ENCODE measurements at regions not wholly inside any gene's neighbourhood (a gene's known extent, or its start where the extent isn't known, plus 50 kb on each side); places are given as distances from the start of the nearest gene placed in this dataset.

DNA sequence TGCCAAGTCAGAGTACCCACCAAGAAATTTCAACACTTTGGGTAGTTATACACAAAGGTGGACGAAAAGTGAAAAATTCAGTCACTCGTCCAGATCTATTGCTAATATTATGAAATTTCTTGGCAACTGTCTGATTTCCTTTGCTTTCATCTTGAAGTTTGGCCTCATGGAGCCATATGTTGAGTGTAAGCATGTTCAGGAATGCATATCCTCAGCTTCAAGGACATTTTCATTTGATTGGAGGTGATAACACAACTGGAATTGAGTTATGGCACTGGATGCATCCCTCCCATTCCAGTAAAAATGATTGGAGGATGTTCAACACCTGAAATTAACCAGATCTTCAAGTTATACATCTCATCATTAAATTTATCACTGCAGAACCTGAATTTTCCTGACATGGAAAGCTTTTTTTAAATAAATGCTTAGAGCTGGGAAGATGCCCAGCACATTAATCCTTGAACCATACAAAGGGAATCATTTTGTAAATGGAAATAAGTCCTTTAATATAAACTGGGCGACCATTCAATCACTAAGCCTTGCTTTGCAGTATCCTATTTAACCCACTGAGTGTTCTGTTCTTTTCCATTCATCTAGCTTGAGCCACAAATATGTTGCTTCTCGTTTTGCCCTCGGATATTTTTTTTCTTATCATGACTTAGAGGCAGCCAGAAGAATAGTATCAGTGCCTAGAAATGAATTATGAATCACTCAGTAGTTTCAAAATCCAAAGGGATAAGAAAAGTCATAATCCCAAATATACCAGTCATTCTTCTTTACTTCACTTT lies 273.7 kb upstream of the PIK3R1 start (continued):
- no peak for TF ChIP-seq ATF1 (CRISPR knock-in tag; IDR thresholded peaks at IDR 0.05)
- TF ChIP-seq, protein P1, sequence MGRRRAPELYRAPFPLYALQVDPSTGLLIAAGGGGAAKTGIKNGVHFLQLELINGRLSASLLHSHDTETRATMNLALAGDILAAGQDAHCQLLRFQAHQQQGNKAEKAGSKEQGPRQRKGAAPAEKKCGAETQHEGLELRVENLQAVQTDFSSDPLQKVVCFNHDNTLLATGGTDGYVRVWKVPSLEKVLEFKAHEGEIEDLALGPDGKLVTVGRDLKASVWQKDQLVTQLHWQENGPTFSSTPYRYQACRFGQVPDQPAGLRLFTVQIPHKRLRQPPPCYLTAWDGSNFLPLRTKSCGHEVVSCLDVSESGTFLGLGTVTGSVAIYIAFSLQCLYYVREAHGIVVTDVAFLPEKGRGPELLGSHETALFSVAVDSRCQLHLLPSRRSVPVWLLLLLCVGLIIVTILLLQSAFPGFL (CRISPR knock-in tag; IDR thresholded peaks at IDR 0.05; ENCODE audit: borderline replicate concordance): no peak

DNA sequence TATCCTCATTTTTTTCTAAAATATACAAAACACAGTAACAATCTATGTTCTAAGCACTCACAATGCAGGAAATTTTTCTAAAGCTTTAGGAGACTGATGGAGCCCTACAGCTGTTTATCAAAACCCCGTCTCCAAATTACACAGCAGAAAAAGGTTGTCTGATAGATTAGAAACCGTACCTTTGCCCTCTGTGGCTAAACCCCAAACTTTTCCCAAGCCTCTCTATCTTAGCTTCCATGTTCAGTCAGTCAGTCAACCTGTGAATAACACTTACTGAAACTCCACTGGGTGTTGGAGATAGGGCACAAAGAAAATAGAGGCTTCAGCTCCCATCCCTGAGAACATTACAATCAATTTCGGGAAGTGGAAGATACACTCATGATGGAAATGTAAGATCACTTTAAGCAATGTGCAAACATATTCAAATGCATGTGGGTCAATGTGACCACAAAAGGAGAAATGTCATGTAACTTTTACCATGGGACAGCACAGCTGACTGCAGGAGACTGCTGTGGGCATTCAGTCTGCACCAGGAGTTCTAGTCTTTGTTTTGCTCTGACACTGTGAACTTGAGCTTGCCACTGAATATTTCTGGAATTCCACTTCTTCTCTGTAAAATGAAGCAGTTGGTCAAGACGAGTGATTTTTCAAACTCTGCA lies 279.5 kb upstream of the PIK3R1 start:
- CTCF ChIA-PET: no interaction called here
- no peak overlapping the region for H3K27ac Mint-ChIP-seq
- H3K9me3 Mint-ChIP-seq: peaks cover 38% of the 10 kb centered on the region
- POLR2A ChIA-PET: no interaction called here
- H3K36me3 Mint-ChIP-seq: peaks cover 16% of the 10 kb centered on the region; the same call in 1 of the 2 replicates
- ATAC-seq: no peak
- no peak for DNase-seq (ENCODE audit: low spot score)
- H3K4me3 Mint-ChIP-seq: no peak overlapping the region
- peaks cover 31% of the 10 kb centered on the region for H3K4me1 Mint-ChIP-seq
- H3K27me3 Mint-ChIP-seq (ENCODE audit: low read depth): no peaks in the 10 kb centered on the region
- TF ChIP-seq ZNF396 (CRISPR knock-in tag; IDR thresholded peaks at IDR 0.05; ENCODE audit: borderline replicate concordance): no peak
- TF ChIP-seq FOXJ3 (CRISPR knock-in tag; IDR thresholded peaks at IDR 0.05; ENCODE audit: borderline replicate concordance): no peak
- no peak for TF ChIP-seq SOX15 (CRISPR knock-in tag; IDR thresholded peaks at IDR 0.05)
- TF ChIP-seq EMX1 (CRISPR knock-in tag; IDR thresholded peaks at IDR 0.05): no peak
- TF ChIP-seq, protein P2, sequence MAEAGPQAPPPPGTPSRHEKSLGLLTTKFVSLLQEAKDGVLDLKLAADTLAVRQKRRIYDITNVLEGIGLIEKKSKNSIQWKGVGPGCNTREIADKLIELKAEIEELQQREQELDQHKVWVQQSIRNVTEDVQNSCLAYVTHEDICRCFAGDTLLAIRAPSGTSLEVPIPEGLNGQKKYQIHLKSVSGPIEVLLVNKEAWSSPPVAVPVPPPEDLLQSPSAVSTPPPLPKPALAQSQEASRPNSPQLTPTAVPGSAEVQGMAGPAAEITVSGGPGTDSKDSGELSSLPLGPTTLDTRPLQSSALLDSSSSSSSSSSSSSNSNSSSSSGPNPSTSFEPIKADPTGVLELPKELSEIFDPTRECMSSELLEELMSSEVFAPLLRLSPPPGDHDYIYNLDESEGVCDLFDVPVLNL (CRISPR knock-in tag; IDR thresholded peaks at IDR 0.05; ENCODE audit: borderline replicate concordance, low read depth): no peak
- no peak for TF ChIP-seq ETV6 (CRISPR knock-in tag; IDR thresholded peaks at IDR 0.05)
- TF ChIP-seq, protein P3, sequence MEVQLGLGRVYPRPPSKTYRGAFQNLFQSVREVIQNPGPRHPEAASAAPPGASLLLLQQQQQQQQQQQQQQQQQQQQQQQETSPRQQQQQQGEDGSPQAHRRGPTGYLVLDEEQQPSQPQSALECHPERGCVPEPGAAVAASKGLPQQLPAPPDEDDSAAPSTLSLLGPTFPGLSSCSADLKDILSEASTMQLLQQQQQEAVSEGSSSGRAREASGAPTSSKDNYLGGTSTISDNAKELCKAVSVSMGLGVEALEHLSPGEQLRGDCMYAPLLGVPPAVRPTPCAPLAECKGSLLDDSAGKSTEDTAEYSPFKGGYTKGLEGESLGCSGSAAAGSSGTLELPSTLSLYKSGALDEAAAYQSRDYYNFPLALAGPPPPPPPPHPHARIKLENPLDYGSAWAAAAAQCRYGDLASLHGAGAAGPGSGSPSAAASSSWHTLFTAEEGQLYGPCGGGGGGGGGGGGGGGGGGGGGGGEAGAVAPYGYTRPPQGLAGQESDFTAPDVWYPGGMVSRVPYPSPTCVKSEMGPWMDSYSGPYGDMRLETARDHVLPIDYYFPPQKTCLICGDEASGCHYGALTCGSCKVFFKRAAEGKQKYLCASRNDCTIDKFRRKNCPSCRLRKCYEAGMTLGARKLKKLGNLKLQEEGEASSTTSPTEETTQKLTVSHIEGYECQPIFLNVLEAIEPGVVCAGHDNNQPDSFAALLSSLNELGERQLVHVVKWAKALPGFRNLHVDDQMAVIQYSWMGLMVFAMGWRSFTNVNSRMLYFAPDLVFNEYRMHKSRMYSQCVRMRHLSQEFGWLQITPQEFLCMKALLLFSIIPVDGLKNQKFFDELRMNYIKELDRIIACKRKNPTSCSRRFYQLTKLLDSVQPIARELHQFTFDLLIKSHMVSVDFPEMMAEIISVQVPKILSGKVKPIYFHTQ (CRISPR knock-in tag; IDR thresholded peaks at IDR 0.05): no peak
- no peak for TF ChIP-seq ZNF219 (CRISPR knock-in tag; IDR thresholded peaks at IDR 0.05; ENCODE audit: borderline replicate concordance)
- TF ChIP-seq MXD4 (CRISPR knock-in tag; IDR thresholded peaks at IDR 0.05; ENCODE audit: borderline replicate concordance): no peak
- TF ChIP-seq, protein P4, sequence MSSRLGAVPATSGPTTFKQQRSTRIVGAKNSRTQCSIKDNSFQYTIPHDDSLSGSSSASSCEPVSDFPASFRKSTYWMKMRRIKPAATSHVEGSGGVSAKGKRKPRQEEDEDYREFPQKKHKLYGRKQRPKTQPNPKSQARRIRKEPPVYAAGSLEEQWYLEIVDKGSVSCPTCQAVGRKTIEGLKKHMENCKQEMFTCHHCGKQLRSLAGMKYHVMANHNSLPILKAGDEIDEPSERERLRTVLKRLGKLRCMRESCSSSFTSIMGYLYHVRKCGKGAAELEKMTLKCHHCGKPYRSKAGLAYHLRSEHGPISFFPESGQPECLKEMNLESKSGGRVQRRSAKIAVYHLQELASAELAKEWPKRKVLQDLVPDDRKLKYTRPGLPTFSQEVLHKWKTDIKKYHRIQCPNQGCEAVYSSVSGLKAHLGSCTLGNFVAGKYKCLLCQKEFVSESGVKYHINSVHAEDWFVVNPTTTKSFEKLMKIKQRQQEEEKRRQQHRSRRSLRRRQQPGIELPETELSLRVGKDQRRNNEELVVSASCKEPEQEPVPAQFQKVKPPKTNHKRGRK (CRISPR knock-in tag; IDR thresholded peaks at IDR 0.05; ENCODE audit: borderline replicate concordance): no peak
- TF ChIP-seq, protein P5, sequence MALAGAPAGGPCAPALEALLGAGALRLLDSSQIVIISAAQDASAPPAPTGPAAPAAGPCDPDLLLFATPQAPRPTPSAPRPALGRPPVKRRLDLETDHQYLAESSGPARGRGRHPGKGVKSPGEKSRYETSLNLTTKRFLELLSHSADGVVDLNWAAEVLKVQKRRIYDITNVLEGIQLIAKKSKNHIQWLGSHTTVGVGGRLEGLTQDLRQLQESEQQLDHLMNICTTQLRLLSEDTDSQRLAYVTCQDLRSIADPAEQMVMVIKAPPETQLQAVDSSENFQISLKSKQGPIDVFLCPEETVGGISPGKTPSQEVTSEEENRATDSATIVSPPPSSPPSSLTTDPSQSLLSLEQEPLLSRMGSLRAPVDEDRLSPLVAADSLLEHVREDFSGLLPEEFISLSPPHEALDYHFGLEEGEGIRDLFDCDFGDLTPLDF (CRISPR knock-in tag; IDR thresholded peaks at IDR 0.05): no peak
- TF ChIP-seq, protein P6, sequence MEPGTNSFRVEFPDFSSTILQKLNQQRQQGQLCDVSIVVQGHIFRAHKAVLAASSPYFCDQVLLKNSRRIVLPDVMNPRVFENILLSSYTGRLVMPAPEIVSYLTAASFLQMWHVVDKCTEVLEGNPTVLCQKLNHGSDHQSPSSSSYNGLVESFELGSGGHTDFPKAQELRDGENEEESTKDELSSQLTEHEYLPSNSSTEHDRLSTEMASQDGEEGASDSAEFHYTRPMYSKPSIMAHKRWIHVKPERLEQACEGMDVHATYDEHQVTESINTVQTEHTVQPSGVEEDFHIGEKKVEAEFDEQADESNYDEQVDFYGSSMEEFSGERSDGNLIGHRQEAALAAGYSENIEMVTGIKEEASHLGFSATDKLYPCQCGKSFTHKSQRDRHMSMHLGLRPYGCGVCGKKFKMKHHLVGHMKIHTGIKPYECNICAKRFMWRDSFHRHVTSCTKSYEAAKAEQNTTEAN (CRISPR knock-in tag; IDR thresholded peaks at IDR 0.05): no peak
- TF ChIP-seq, protein P7, sequence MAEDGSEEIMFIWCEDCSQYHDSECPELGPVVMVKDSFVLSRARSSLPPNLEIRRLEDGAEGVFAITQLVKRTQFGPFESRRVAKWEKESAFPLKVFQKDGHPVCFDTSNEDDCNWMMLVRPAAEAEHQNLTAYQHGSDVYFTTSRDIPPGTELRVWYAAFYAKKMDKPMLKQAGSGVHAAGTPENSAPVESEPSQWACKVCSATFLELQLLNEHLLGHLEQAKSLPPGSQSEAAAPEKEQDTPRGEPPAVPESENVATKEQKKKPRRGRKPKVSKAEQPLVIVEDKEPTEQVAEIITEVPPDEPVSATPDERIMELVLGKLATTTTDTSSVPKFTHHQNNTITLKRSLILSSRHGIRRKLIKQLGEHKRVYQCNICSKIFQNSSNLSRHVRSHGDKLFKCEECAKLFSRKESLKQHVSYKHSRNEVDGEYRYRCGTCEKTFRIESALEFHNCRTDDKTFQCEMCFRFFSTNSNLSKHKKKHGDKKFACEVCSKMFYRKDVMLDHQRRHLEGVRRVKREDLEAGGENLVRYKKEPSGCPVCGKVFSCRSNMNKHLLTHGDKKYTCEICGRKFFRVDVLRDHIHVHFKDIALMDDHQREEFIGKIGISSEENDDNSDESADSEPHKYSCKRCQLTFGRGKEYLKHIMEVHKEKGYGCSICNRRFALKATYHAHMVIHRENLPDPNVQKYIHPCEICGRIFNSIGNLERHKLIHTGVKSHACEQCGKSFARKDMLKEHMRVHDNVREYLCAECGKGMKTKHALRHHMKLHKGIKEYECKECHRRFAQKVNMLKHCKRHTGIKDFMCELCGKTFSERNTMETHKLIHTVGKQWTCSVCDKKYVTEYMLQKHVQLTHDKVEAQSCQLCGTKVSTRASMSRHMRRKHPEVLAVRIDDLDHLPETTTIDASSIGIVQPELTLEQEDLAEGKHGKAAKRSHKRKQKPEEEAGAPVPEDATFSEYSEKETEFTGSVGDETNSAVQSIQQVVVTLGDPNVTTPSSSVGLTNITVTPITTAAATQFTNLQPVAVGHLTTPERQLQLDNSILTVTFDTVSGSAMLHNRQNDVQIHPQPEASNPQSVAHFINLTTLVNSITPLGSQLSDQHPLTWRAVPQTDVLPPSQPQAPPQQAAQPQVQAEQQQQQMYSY (CRISPR knock-in tag; IDR thresholded peaks at IDR 0.05): no peak
- TF ChIP-seq ZNF423 (CRISPR knock-in tag; IDR thresholded peaks at IDR 0.05): no peak
- TF ChIP-seq, protein P8, sequence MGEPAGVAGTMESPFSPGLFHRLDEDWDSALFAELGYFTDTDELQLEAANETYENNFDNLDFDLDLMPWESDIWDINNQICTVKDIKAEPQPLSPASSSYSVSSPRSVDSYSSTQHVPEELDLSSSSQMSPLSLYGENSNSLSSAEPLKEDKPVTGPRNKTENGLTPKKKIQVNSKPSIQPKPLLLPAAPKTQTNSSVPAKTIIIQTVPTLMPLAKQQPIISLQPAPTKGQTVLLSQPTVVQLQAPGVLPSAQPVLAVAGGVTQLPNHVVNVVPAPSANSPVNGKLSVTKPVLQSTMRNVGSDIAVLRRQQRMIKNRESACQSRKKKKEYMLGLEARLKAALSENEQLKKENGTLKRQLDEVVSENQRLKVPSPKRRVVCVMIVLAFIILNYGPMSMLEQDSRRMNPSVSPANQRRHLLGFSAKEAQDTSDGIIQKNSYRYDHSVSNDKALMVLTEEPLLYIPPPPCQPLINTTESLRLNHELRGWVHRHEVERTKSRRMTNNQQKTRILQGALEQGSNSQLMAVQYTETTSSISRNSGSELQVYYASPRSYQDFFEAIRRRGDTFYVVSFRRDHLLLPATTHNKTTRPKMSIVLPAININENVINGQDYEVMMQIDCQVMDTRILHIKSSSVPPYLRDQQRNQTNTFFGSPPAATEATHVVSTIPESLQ (CRISPR knock-in tag; IDR thresholded peaks at IDR 0.05): no peak
- no peak for TF ChIP-seq SMAD3 (CRISPR knock-in tag; IDR thresholded peaks at IDR 0.05; ENCODE audit: borderline replicate concordance)

All from WTC11 (cell line).